Neural crest cell (in vitro differentiated cells): ENCODE measurements at regions not wholly inside any gene's neighbourhood (a gene's known extent, or its start where the extent isn't known, plus 50 kb on each side); places are given as distances from the start of the nearest gene placed in this dataset.

ENCODE experiments used
- DNase-seq: peaks from one replicate; pipeline ENCODE4 v3.0.0; 2021; ENCODE audit warnings: low read depth, mixed read lengths, low spot score
- H3K27ac Mint-ChIP-seq: one replicate; pipeline ENCODE4 v1.8.0; 2021; ENCODE audit warnings: mild to moderate bottlenecking, mixed read lengths; ENCODE audit not compliant: unreplicated experiment
- H3K27me3 Mint-ChIP-seq: 2 replicates; pipeline ENCODE4 v1.8.0; 2021; ENCODE audit warnings: low read depth, mild to moderate bottlenecking, mixed read lengths
- H3K36me3 Mint-ChIP-seq: 2 replicates; pipeline ENCODE4 v1.8.0; 2021; ENCODE audit warnings: low read depth, mild to moderate bottlenecking, mixed read lengths
- H3K4me1 Mint-ChIP-seq: 2 replicates; pipeline ENCODE4 v1.8.0; 2021; ENCODE audit warnings: mixed read lengths
- H3K4me3 Mint-ChIP-seq: one replicate; pipeline ENCODE4 v1.8.0; 2021; ENCODE audit warnings: mild to moderate bottlenecking, mixed read lengths
- H3K9me3 Mint-ChIP-seq: 2 replicates; pipeline ENCODE4 v1.8.0; 2021; ENCODE audit warnings: mixed read lengths
- TF ChIP-seq, protein P1 (sequence below): fragments of 200-600 bp; sonication (generic); conservative IDR thresholded peaks from 2 replicates; pipeline ENCODE4 v1.5.0; 2021; ENCODE audit warnings: antibody characterized with exemption, mild to moderate bottlenecking

GRCh38 chr18:54717673-54718407, 110.4 kb upstream of the RAB27B start:
- Mint-ChIP-seq H3K4me1 (peaks cover 9% of the 10 kb centered on the region), H3K27me3 (peaks cover 16% of the 10 kb centered on the region), H3K4me3 (no peak overlapping the region), H3K27ac (no peak overlapping the region), H3K9me3 (no peaks in the 10 kb centered on the region), H3K36me3 (no peaks in the 10 kb centered on the region)
- TF ChIP-seq, protein P1, sequence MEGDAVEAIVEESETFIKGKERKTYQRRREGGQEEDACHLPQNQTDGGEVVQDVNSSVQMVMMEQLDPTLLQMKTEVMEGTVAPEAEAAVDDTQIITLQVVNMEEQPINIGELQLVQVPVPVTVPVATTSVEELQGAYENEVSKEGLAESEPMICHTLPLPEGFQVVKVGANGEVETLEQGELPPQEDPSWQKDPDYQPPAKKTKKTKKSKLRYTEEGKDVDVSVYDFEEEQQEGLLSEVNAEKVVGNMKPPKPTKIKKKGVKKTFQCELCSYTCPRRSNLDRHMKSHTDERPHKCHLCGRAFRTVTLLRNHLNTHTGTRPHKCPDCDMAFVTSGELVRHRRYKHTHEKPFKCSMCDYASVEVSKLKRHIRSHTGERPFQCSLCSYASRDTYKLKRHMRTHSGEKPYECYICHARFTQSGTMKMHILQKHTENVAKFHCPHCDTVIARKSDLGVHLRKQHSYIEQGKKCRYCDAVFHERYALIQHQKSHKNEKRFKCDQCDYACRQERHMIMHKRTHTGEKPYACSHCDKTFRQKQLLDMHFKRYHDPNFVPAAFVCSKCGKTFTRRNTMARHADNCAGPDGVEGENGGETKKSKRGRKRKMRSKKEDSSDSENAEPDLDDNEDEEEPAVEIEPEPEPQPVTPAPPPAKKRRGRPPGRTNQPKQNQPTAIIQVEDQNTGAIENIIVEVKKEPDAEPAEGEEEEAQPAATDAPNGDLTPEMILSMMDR = no peak
- no peak for DNase-seq

DNA sequence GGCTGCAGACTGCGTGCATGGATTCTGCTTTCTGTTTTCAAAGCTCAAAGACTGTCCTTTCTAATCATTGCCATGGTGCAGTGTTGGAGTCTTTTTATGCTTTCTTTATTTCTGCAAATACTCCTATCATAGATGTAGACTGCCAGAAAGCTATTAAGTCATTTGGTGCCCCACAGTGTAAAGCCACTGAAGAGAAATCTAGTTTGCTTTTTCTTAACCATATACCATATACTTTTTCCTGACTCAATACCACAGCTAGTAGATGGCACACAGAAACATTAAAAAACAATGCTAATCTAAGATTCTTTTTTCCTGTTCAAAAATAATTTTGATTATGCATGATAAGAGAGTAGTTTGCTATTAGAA, 109.9 kb upstream of the RAB27B start:
- H3K4me1 Mint-ChIP-seq = peaks cover 9% of the 10 kb centered on the region
- H3K9me3 Mint-ChIP-seq = no peaks in the 10 kb centered on the region
- TF ChIP-seq, protein P1 = no peak
- DNase-seq = no peak
- peaks cover 16% of the 10 kb centered on the region for H3K27me3 Mint-ChIP-seq
- H3K36me3 Mint-ChIP-seq = no peaks in the 10 kb centered on the region
- H3K27ac Mint-ChIP-seq = no peak overlapping the region
- no peak overlapping the region for H3K4me3 Mint-ChIP-seq

DNA sequence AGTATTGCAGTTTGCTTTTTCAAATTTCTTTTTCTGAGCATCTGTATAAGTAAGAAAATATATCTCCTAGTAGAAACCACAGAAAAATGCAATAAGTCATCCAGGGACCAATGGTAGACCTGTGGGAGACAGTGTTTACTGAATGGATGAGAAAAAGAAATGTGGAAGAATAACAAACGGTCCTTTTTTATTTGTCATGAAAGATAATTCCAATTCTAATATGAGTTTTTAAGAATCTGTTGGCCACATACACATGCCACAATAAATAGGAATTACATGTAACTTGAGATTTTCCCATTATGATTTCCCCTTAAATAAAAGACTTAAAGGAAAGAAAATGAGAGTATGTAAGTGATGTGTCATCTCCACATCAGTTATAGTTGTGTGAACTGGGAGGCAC, 107.7 kb upstream of the RAB27B start:
- Mint-ChIP-seq H3K36me3 (no peaks in the 10 kb centered on the region), H3K9me3 (no peaks in the 10 kb centered on the region), H3K27me3 (peaks cover 16% of the 10 kb centered on the region), H3K4me1 (peaks cover 9% of the 10 kb centered on the region), H3K4me3 (no peak overlapping the region), H3K27ac (no peak overlapping the region)
- TF ChIP-seq, protein P1 = no peak
- DNase-seq = no peak

GRCh38 chr18:54726143-54726542, 102.1 kb upstream of the RAB27B start:
- Mint-ChIP-seq H3K36me3 (no peaks in the 10 kb centered on the region), H3K4me3 (no peak overlapping the region), H3K27me3 (no peaks in the 10 kb centered on the region), H3K9me3 (no peaks in the 10 kb centered on the region), H3K27ac (no peak overlapping the region), H3K4me1 (no peaks in the 10 kb centered on the region)
- DNase-seq = no peak
- TF ChIP-seq, protein P1 = no peak

DNA sequence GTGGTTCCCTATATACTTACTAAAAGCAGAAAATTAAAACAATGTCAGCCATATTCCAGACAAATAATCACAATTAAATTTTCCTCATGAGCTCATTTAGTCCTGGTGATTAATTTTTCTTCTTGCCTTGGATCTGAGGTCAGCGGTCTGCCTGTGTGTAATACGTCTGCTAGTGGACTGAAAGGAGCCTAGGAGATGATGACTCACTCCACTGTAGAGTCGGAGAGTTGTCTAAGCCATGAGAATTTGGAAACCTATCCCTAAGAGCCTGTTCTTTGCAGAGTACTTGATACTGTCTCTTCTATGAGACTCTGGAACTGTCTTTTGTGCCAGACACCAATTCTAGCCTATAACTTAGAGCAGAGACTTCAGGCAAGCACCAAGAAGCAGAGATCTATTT, 94.2 kb upstream of the RAB27B start:
- Mint-ChIP-seq H3K27me3 (no peaks in the 10 kb centered on the region), H3K9me3 (no peaks in the 10 kb centered on the region), H3K27ac (no peak overlapping the region), H3K4me1 (no peaks in the 10 kb centered on the region), H3K4me3 (no peak overlapping the region), H3K36me3 (no peaks in the 10 kb centered on the region)
- no peak for DNase-seq
- TF ChIP-seq, protein P1 = no peak
